HL-60 (cell line): ENCODE measurements at regions not wholly inside any gene's neighbourhood (a gene's known extent, or its start where the extent isn't known, plus 50 kb on each side); places are given as distances from the start of the nearest gene placed in this dataset.

Experiments used
- GABPA ChIP-seq: IDR thresholded peaks from 2 replicates; pipeline ENCODE4 v1.6.1; 2012; ENCODE audit warnings: low read depth
- POLR2AphosphoS5 ChIP-seq: IDR thresholded peaks from 2 replicates; pipeline ENCODE4 v1.6.1; 2012; ENCODE audit warnings: low read depth
- TF ChIP-seq, protein P1 (sequence below): IDR thresholded peaks from one replicate; pipeline ENCODE4 v1.5.1; 2011; ENCODE audit warnings: low read length, control low read depth, inconsistent platforms; ENCODE audit not compliant: insufficient read depth

DNA sequence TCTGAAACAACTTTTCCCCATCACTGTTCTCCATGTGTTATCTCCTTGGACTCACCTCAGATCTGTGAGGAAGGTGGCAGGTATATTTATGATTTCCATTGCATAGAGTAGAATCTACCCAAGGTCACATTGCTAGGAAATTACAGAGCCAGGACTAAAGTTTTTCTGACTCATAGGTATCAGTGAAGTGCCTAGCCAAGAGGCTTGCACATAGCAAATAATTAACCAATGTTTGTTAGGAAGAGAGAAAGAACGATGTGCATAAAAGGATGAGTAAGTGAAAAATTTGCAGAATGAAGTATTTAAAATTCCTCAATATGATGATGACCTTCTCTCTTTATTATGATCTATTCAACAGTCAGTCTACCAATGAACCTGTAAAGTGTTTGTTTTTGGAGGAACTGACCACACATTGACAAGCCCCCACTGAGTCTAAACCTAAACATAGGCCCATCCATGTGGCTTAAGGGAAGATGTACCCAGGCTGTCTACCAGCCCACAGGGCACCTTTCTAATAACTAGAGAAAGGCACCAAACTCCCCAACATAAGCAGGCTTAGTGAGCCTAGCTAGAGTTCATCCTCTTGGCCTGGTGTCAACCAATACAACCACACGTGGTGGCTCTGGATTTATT, 252.9 kb upstream of the ZMIZ1 start:
- TF ChIP-seq, protein P1, sequence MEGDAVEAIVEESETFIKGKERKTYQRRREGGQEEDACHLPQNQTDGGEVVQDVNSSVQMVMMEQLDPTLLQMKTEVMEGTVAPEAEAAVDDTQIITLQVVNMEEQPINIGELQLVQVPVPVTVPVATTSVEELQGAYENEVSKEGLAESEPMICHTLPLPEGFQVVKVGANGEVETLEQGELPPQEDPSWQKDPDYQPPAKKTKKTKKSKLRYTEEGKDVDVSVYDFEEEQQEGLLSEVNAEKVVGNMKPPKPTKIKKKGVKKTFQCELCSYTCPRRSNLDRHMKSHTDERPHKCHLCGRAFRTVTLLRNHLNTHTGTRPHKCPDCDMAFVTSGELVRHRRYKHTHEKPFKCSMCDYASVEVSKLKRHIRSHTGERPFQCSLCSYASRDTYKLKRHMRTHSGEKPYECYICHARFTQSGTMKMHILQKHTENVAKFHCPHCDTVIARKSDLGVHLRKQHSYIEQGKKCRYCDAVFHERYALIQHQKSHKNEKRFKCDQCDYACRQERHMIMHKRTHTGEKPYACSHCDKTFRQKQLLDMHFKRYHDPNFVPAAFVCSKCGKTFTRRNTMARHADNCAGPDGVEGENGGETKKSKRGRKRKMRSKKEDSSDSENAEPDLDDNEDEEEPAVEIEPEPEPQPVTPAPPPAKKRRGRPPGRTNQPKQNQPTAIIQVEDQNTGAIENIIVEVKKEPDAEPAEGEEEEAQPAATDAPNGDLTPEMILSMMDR: no peak
- TF ChIP-seq GABPA: no peak
- no peak for TF ChIP-seq POLR2AphosphoS5
